ENCODE measurements at regions not wholly inside any gene's neighbourhood (a gene's known extent, or its start where the extent isn't known, plus 50 kb on each side); places are given as distances from the start of the nearest gene placed in this dataset.

- no peak for DNase-seq
Observed at GRCh38 chr2:207290833-207291624, 125.3 kb upstream of the KLF7 start.

- no peak for DNase-seq
Observed at GRCh38 chr2:207291625-207292252, 126.0 kb upstream of the KLF7 start.

- no peak for DNase-seq
Observed at GRCh38 chr2:207296265-207296948, 130.7 kb upstream of the KLF7 start.

GRCh38 chr2:207300817-207301216 lies 135.1 kb upstream of the KLF7 start:
- no peak for DNase-seq

- DNase-seq, result no peak
Observed at GRCh38 chr2:207304761-207305160, 139.0 kb upstream of the KLF7 start.

GRCh38 chr2:207308519-207309224 lies 142.9 kb upstream of the KLF7 start:
- no peak for DNase-seq

GRCh38 chr2:207311316-207312005 lies 145.7 kb upstream of the KLF7 start:
- DNase-seq, result no peak

GRCh38 chr2:207312006-207312356 lies 146.2 kb upstream of the KLF7 start:
- DNase-seq, result no peak

GRCh38 chr2:207313947-207314346 lies 148.2 kb upstream of the KLF7 start:
- no peak for DNase-seq

- peak; percentile 68 for DNase-seq
Observed at GRCh38 chr2:207315131-207315530, 149.4 kb upstream of the KLF7 start.

GRCh38 chr2:207316484-207316883 lies 150.7 kb upstream of the KLF7 start:
- no peak for DNase-seq

- no peak for DNase-seq
Observed at GRCh38 chr2:207316906-207317305, 151.2 kb upstream of the KLF7 start.

GRCh38 chr2:207317378-207317984 lies 151.7 kb upstream of the KLF7 start:
- no peak for DNase-seq

GRCh38 chr2:207318181-207318628 lies 152.5 kb upstream of the KLF7 start:
- no peak for DNase-seq

GRCh38 chr2:207319316-207319715 lies 153.6 kb upstream of the KLF7 start:
- no peak for DNase-seq

- DNase-seq, result no peak
Observed at GRCh38 chr2:207320381-207321159, 154.8 kb upstream of the KLF7 start.

- DNase-seq, result no peak
Observed at GRCh38 chr2:207321514-207321913, 155.8 kb upstream of the KLF7 start.

GRCh38 chr2:207324001-207324400 lies 158.3 kb upstream of the KLF7 start:
- DNase-seq, result no peak

- DNase-seq, result no peak
Observed at GRCh38 chr2:207327513-207327912, 161.8 kb upstream of the KLF7 start.

GRCh38 chr2:207328944-207329386 lies 163.2 kb upstream of the KLF7 start:
- DNase-seq, result no peak

GRCh38 chr2:207330912-207331311 lies 165.2 kb upstream of the KLF7 start:
- DNase-seq, result no peak
